ENCODE measurements at regions not wholly inside any gene's neighbourhood (a gene's known extent, or its start where the extent isn't known, plus 50 kb on each side); places are given as distances from the start of the nearest gene placed in this dataset.

- TF ChIP-seq SUZ12 (IDR thresholded peaks at IDR 0.05) = no peak
- no peak for TF ChIP-seq FOXM1 (IDR thresholded peaks at IDR 0.05; ENCODE audit: borderline replicate concordance)
- TF ChIP-seq ZNF384 (IDR thresholded peaks at IDR 0.05) = no peak
Measured at GRCh38 chr6:94600636-94601035, 976.7 kb upstream of the MANEA start.
